Prostate gland (tissue), 2 donors: ENCODE measurements at regions not wholly inside any gene's neighbourhood (a gene's known extent, or its start where the extent isn't known, plus 50 kb on each side); places are given as distances from the start of the nearest gene placed in this dataset.

Experiments
- DNase-seq: peaks from one replicate; pipeline ENCODE4 v3.0.0-alpha.2; 2019; ENCODE audit warnings: low spot score
- H3K27ac ChIP-seq, 2 donors: fragments of 200-600 bp; sonication (generic); 2 replicates each; pipeline ENCODE4 v1.5.1; 2017 to 2019
- H3K27me3 ChIP-seq: fragments of 200-600 bp; sonication (generic); replicated peaks from 2 replicates; pipeline ENCODE4 v1.5.1; 2019; ENCODE audit not compliant: insufficient read depth
- H3K36me3 ChIP-seq, 2 donors: fragments of 200-600 bp; sonication (generic); 1 replicate in 1 of 2; 2 replicates in 1 of 2; pipeline versions ENCODE4 v1.5.1 to v1.8.1; 2017 to 2019
- H3K4me1 ChIP-seq: fragments of 200-600 bp; sonication (generic); replicated peaks from 2 replicates; pipeline ENCODE4 v1.5.1; 2019
- H3K4me3 ChIP-seq, 2 donors: fragments of 200-600 bp; sonication (generic); 2 replicates each; pipeline ENCODE4 v1.5.1; 2017 to 2019
- H3K9me3 ChIP-seq: fragments of 200-600 bp; sonication (generic); 2 replicates; pipeline ENCODE4 v1.5.1; 2017
- POLR2A ChIP-seq: fragments of 450-650 bp; IDR thresholded peaks from one replicate; pipeline ENCODE4 v1.6.1; 2016; ENCODE audit warnings: antibody characterized with exemption, mild to moderate bottlenecking
- POLR2AphosphoS5 ChIP-seq: sonication (generic); formaldehyde crosslinking; IDR thresholded peaks from one replicate; pipeline ENCODE4 v1.6.1; 2017; ENCODE audit warnings: antibody characterized with exemption
- WGBS: methylation state at CpG from one replicate; pipeline ENCODE4 v1.1.5; 2018; 5-methylcytosine and 5-hydroxymethylcytosine counted together
- intact Hi-C: fragments of 100-400 bp; cut with DNase I; formaldehyde crosslinking; loops from one replicate; pipeline ENCODE4 v1.14.2; 2022
- TF ChIP-seq, protein P1 (sequence below), 4 experiments: fragments of 200-600 bp in 2 of 4; fragments of 450-650 bp in 2 of 4; sonication (generic) in 2 of 4; IDR thresholded peaks; 1 replicate in 3 of 4; 2 replicates in 1 of 4; pipeline ENCODE4 v1.5.1; 2016 to 2019; ENCODE audit warnings: antibody characterized with exemption in 4 of 4, mild to moderate bottlenecking in 2 of 4, moderate library complexity in 2 of 4

GRCh38 chr16:54422159-54422558 is 135.6 kb upstream of the IRX3 start:
- H3K4me1 ChIP-seq = peaks cover 23% of the 10 kb centered on the region
- WGBS = 37% methylated on average over 3 of the region's 3 CpGs
- no peaks in the 10 kb centered on the region for H3K9me3 ChIP-seq
- peak; percentile 81 for TF ChIP-seq POLR2AphosphoS5
- TF ChIP-seq, protein P1, sequence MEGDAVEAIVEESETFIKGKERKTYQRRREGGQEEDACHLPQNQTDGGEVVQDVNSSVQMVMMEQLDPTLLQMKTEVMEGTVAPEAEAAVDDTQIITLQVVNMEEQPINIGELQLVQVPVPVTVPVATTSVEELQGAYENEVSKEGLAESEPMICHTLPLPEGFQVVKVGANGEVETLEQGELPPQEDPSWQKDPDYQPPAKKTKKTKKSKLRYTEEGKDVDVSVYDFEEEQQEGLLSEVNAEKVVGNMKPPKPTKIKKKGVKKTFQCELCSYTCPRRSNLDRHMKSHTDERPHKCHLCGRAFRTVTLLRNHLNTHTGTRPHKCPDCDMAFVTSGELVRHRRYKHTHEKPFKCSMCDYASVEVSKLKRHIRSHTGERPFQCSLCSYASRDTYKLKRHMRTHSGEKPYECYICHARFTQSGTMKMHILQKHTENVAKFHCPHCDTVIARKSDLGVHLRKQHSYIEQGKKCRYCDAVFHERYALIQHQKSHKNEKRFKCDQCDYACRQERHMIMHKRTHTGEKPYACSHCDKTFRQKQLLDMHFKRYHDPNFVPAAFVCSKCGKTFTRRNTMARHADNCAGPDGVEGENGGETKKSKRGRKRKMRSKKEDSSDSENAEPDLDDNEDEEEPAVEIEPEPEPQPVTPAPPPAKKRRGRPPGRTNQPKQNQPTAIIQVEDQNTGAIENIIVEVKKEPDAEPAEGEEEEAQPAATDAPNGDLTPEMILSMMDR (IDR thresholded peaks at IDR 0.05) = no peak
- peak overlapping the region; percentile 35 to 56 for H3K27ac ChIP-seq
- H3K27me3 ChIP-seq = no peaks in the 10 kb centered on the region
- peak; percentile 77 for DNase-seq
- H3K36me3 ChIP-seq = no peaks in the 10 kb centered on the region
- intact Hi-C loops = no loop called here
- no peak overlapping the region for H3K4me3 ChIP-seq

GRCh38 chr16:54421220-54421619 is 134.6 kb upstream of the IRX3 start:
- Histone ChIP-seq H3K36me3 (no peaks in the 10 kb centered on the region), H3K4me1 (peaks cover 17% of the 10 kb centered on the region), H3K9me3 (no peaks in the 10 kb centered on the region), H3K27me3 (no peaks in the 10 kb centered on the region), H3K4me3 (no peak overlapping the region), H3K27ac (no peak overlapping the region)
- no peak for DNase-seq
- WGBS = 54% methylated on average over 1 of the region's 1 CpG
- intact Hi-C loops = no loop called here
- TF ChIP-seq, protein P1 (IDR thresholded peaks at IDR 0.05) = no peak
- no peak for TF ChIP-seq POLR2A
- no peak for TF ChIP-seq POLR2AphosphoS5

- Histone ChIP-seq H3K27me3 (no peaks in the 10 kb centered on the region), H3K4me1 (peaks cover 9% of the 10 kb centered on the region), H3K36me3 (no peaks in the 10 kb centered on the region), H3K9me3 (no peaks in the 10 kb centered on the region), H3K27ac (no peak overlapping the region), H3K4me3 (no peak overlapping the region)
- DNase-seq = no peak
- 48% methylated on average over 3 of the region's 3 CpGs for WGBS
- TF ChIP-seq POLR2A = no peak
- peak; percentile 55 for TF ChIP-seq POLR2AphosphoS5
- TF ChIP-seq, protein P1 (IDR thresholded peaks at IDR 0.05) = no peak
- intact Hi-C loops = no loop called here
These were observed 132.3 kb upstream of the IRX3 start for GRCh38 chr16:54418903-54419302.

- Histone ChIP-seq H3K36me3 (no peaks in the 10 kb centered on the region), H3K27me3 (no peaks in the 10 kb centered on the region), H3K4me3 (no peak overlapping the region), H3K4me1 (peaks cover 7% of the 10 kb centered on the region), H3K9me3 (no peaks in the 10 kb centered on the region), H3K27ac (no peak overlapping the region)
- TF ChIP-seq, protein P1 (IDR thresholded peaks at IDR 0.05) = no peak
- no peak for TF ChIP-seq POLR2A
- WGBS = 44% methylated on average over 2 of the region's 2 CpGs
- intact Hi-C loops = no loop called here
- no peak for DNase-seq
These were observed 130.8 kb upstream of the IRX3 start for GRCh38 chr16:54417384-54417783.

DNA sequence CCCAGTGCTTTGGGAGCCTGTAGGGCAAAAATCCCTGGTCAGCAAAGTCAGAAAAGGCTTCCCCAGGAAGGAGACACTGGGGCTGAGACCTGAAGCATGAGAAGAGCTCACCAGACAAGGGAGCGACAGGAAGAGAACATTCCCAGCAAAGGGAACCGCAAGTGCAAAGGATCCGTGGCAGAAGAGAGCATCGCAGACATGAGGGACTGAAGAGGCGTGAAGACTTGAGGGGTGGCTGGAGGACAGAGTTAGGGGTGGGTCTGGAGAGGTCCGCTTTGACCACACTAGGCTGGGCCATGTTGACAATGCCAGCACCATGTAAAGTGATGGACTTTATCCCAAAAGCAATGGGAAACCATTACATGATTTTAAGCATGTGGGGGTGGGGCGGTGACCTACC is 128.1 kb upstream of the IRX3 start:
- intact Hi-C loops = no loop called here
- H3K36me3 ChIP-seq = no peaks in the 10 kb centered on the region

More for the DNA sequence above, 128.1 kb upstream of the IRX3 start:
- Histone ChIP-seq H3K4me1 (no peaks in the 10 kb centered on the region), H3K27me3 (no peaks in the 10 kb centered on the region), H3K27ac (no peak overlapping the region), H3K4me3 (no peak overlapping the region), H3K9me3 (no peaks in the 10 kb centered on the region)
- WGBS = 94% methylated on average over 7 of the region's 7 CpGs
- TF ChIP-seq POLR2AphosphoS5 = no peak
- TF ChIP-seq, protein P1 (IDR thresholded peaks at IDR 0.05) = no peak
- no peak for TF ChIP-seq POLR2A
- no peak for DNase-seq
